ENCODE measurements at regions not wholly inside any gene's neighbourhood (a gene's known extent, or its start where the extent isn't known, plus 50 kb on each side); places are given as distances from the start of the nearest gene placed in this dataset.

- TF ChIP-seq CTCF (conservative IDR thresholded peaks at IDR 0.05; ENCODE audit: low read depth in 2 of 2) (peak; percentile 30 to 37; a peak in 3 of 4 replicates), POLR2AphosphoS5 (IDR thresholded peaks at IDR 0.05; ENCODE audit: low read depth) (no peak), EZH2 (IDR thresholded peaks at IDR 0.05; ENCODE audit: low read depth, unreplicated experiment) (no peak), EZH2phosphoT487 (IDR thresholded peaks at IDR 0.05; ENCODE audit: unreplicated experiment) (no peak), NANOG (IDR thresholded peaks at IDR 0.05; ENCODE audit: borderline replicate concordance) (no peak), JUNB (IDR thresholded peaks at IDR 0.05; ENCODE audit: unreplicated experiment) (no peak), CREB1 (CRISPR knock-in tag; IDR thresholded peaks at IDR 0.05; ENCODE audit: low read depth) (no peak)
These were observed 491.8 kb downstream of the ETS1 start for GRCh38 chr11:128095466-128095981.

Data from GM23338 (cell line).